Naive thymus-derived CD4-positive, alpha-beta T cell (primary cell): ENCODE measurements at regions not wholly inside any gene's neighbourhood (a gene's known extent, or its start where the extent isn't known, plus 50 kb on each side); places are given as distances from the start of the nearest gene placed in this dataset.

Experiments
- ATAC-seq: fragments of 150-1000 bp; cut with Tn5 transposase; 2 replicates; pipeline ENCODE4 v1.10.0; 2021; ENCODE audit warnings: mild to moderate bottlenecking, moderate library complexity
- CTCF ChIA-PET: fragments of 350-600 bp; sonication (Branson Sonifier 250); formaldehyde crosslinking; loops from one replicate; lab custom pipeline; 2021; ENCODE audit warnings: antibody characterized with exemption; lab: Charles Lee
- POLR2A ChIA-PET: fragments of 350-600 bp; sonication (Branson Sonifier 250); formaldehyde crosslinking; loops from one replicate; lab custom pipeline; 2021; ENCODE audit warnings: antibody characterized with exemption, inconsistent platforms; lab: Charles Lee
- DNase-seq, 9 donors: peaks; one replicate each; pipeline versions ENCODE4 v3.0.0 to v3.0.0-alpha.2; 2020 to 2022; ENCODE audit warnings: mixed read lengths in 1 of 9
- H3K27ac ChIP-seq: one replicate; pipeline ENCODE4 v1.7.0; 2013; ENCODE audit warnings: mild to moderate bottlenecking, low read depth, low read length, moderate library complexity
- H3K27me3 ChIP-seq, 2 donors: one replicate each; pipeline ENCODE4 v1.7.0; 2013; ENCODE audit warnings: low read length in 2 of 2, mild to moderate bottlenecking in 2 of 2, moderate library complexity in 2 of 2; ENCODE audit not compliant: control insufficient read depth in 2 of 2, insufficient read depth in 2 of 2
- H3K36me3 ChIP-seq, 3 experiments: 1 replicate in 2 of 3; 2 replicates in 1 of 3; pipeline ENCODE4 v1.7.0; 2013; ENCODE audit warnings: low read length in 3 of 3, mild to moderate bottlenecking in 3 of 3, moderate library complexity in 1 of 3; ENCODE audit not compliant: insufficient read depth in 3 of 3, control insufficient read depth in 2 of 3
- H3K4me1 ChIP-seq, 2 donors: one replicate each; pipeline ENCODE4 v1.7.0; 2013; ENCODE audit warnings: low read length in 2 of 2, mild to moderate bottlenecking in 2 of 2, moderate library complexity in 1 of 2; ENCODE audit not compliant: control insufficient read depth in 2 of 2, insufficient read depth in 2 of 2
- H3K4me3 ChIP-seq: 2 replicates; pipeline ENCODE4 v1.7.0; 2013; ENCODE audit warnings: mild to moderate bottlenecking, low read length
- H3K9me3 ChIP-seq, 3 experiments: 1 replicate in 2 of 3; 2 replicates in 1 of 3; pipeline ENCODE4 v1.7.0; 2013; ENCODE audit warnings: low read length in 3 of 3; ENCODE audit not compliant: control insufficient read depth in 2 of 3
- H3K27ac Mint-ChIP-seq, 9 donors: one replicate each; pipeline ENCODE4 v1.8.0; 2020 to 2022; ENCODE audit warnings: mixed read lengths in 9 of 9, mild to moderate bottlenecking in 8 of 9, moderate library complexity in 5 of 9, inconsistent platforms in 2 of 9
- H3K27me3 Mint-ChIP-seq, 5 donors: one replicate each; pipeline ENCODE4 v1.8.0; 2021 to 2022; ENCODE audit warnings: mixed read lengths in 5 of 5, mild to moderate bottlenecking in 1 of 5
- H3K36me3 Mint-ChIP-seq, 5 donors: one replicate each; pipeline ENCODE4 v1.8.0; 2020 to 2022; ENCODE audit warnings: mixed read lengths in 5 of 5, mild to moderate bottlenecking in 3 of 5, inconsistent platforms in 1 of 5
- H3K4me1 Mint-ChIP-seq, 7 donors: one replicate each; pipeline ENCODE4 v1.8.0; 2020 to 2022; ENCODE audit warnings: mixed read lengths in 7 of 7, mild to moderate bottlenecking in 3 of 7, inconsistent platforms in 1 of 7
- H3K4me3 Mint-ChIP-seq, 10 donors: one replicate each; pipeline ENCODE4 v1.8.0; 2020 to 2022; ENCODE audit warnings: mild to moderate bottlenecking in 10 of 10, mixed read lengths in 10 of 10, moderate library complexity in 6 of 10, inconsistent platforms in 2 of 10
- H3K9me3 Mint-ChIP-seq, 11 donors: one replicate each; pipeline ENCODE4 v1.8.0; 2020 to 2022; ENCODE audit warnings: mixed read lengths in 11 of 11, mild to moderate bottlenecking in 4 of 11, inconsistent platforms in 1 of 11, moderate library complexity in 1 of 11
- intact Hi-C, 2 donors: fragments of 100-400 bp; cut with micrococcal nuclease; formaldehyde crosslinking; loops; one replicate each; pipeline ENCODE4 v1.15.1; 2023

DNA sequence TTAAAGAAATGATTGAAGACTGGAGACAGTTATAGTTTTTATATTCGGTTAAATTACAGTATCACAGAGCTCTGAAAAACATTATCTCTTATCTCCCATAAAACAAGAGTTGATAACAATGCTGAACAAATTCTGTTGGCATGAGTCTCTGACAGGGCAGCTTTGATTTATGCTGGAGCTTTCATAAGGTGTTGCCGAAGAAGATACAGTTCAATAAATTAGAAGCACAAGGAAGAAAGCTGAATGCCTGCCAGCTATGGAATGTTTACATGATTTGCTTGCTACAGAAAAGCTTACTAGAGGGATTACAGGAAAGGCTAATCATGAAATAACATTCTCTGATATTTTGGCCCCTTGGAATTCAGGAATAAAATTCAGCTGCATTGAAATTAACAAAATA is 431.9 kb upstream of the GJE1 start:
- no peaks in the 10 kb centered on the region for H3K36me3 ChIP-seq
- ATAC-seq: no peak
- POLR2A ChIA-PET: no interaction called here
- intact Hi-C loops: no loop called here
- H3K9me3 Mint-ChIP-seq: peaks cover 0 to 7% (median 0%) of the 10 kb centered on the region in 11 donors
- no peaks in the 10 kb centered on the region for H3K27me3 Mint-ChIP-seq
- CTCF ChIA-PET: no interaction called here
- no peak overlapping the region for H3K27ac Mint-ChIP-seq
- no peak overlapping the region for H3K27ac ChIP-seq
- H3K4me3 ChIP-seq: no peak overlapping the region
- H3K9me3 ChIP-seq: no peaks in the 10 kb centered on the region
- H3K36me3 Mint-ChIP-seq: no peaks in the 10 kb centered on the region
- no peaks in the 10 kb centered on the region for H3K4me1 Mint-ChIP-seq
- H3K4me3 Mint-ChIP-seq: no peak overlapping the region
- H3K27me3 ChIP-seq: no peaks in the 10 kb centered on the region
- H3K4me1 ChIP-seq: no peaks in the 10 kb centered on the region
- no peak for DNase-seq

DNA sequence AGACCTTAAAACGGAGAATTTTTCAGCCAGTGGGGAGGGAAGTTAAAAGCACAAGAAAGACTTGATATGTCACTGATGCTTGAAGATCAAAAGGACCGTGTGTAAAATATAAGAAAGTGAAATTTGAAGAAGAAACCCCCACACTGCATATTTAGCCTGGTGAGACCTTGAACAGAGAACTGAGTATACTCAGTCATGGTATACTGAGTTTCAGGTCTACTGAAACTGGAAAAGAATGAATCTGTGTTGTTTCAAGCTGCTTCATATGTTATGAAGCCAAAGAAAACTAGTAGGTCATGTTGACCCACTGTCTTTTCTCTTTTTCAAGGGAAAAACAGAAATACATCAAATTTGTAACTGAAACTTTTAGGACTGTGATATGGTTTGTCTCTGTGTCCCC is 443.8 kb upstream of the GJE1 start:
- Mint-ChIP-seq H3K27ac (no peak overlapping the region), H3K4me3 (no peak overlapping the region), H3K27me3 (peaks cover 0 to 4% (median 0%) of the 10 kb centered on the region in 5 donors), H3K36me3 (no peaks in the 10 kb centered on the region), H3K9me3 (peaks cover 0 to 10% (median 0%) of the 10 kb centered on the region in 11 donors), H3K4me1 (no peaks in the 10 kb centered on the region)
- H3K4me1 ChIP-seq: no peaks in the 10 kb centered on the region
- intact Hi-C loops: no loop called here
- ChIA-PET CTCF (no interaction called here), POLR2A (no interaction called here)
- H3K27ac ChIP-seq: no peak overlapping the region
- DNase-seq: no peak
- H3K9me3 ChIP-seq: no peaks in the 10 kb centered on the region
- no peak for ATAC-seq
- no peaks in the 10 kb centered on the region for H3K27me3 ChIP-seq
- H3K36me3 ChIP-seq: no peaks in the 10 kb centered on the region
- H3K4me3 ChIP-seq: no peak overlapping the region

DNA sequence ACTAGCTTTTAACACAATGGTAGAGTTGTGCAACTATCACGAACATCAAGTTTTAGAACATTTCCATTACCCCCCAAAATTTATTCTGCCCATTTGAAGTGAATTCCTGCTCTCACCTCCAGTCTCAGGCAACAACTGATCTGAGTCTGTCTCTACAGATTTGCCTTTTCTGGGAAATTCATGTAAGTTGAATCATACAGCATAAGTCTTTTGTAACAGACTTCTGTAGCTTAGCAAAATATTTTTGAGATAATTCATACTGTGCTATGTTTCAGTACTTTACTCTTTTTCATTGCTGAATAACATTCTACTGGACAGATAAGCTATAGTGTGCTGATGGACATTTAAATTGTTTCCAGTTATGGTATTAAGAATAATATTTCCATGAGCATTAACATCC is 447.3 kb upstream of the GJE1 start:
- Mint-ChIP-seq H3K27me3 (peaks cover 0 to 4% (median 0%) of the 10 kb centered on the region in 5 donors), H3K9me3 (peaks cover 0 to 2% (median 0%) of the 10 kb centered on the region in 11 donors), H3K4me1 (no peaks in the 10 kb centered on the region), H3K27ac (no peak overlapping the region), H3K36me3 (no peaks in the 10 kb centered on the region), H3K4me3 (no peak overlapping the region)
- Histone ChIP-seq H3K9me3 (no peaks in the 10 kb centered on the region), H3K4me1 (no peaks in the 10 kb centered on the region), H3K36me3 (no peaks in the 10 kb centered on the region), H3K4me3 (no peak overlapping the region), H3K27me3 (no peaks in the 10 kb centered on the region), H3K27ac (no peak overlapping the region)
- ATAC-seq (no peak), DNase-seq (no peak)
- intact Hi-C loops: no loop called here
- POLR2A ChIA-PET: no interaction called here
- CTCF ChIA-PET: no interaction called here

DNA sequence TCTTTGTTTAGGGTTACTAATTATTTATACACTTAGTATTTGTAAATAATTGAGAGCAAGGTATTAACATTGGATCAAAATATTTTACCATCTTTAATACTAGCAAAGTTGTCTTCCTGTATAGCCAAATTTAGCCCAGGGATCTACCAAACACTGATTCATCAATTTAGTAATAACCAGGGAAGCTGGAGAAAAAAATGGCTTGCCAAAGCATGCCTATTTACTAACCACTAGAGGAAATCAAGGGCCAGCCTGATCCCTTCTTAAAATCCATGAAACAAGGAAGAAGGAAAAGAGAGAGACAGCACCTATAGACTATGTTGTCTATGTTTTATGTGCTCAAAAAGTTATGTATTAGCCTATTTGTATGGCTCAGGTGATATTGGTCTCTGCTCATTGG is 450.3 kb upstream of the GJE1 start:
- peaks cover 0 to 1% (median 0%) of the 10 kb centered on the region in 7 donors for H3K4me1 Mint-ChIP-seq
- H3K27ac Mint-ChIP-seq: no peak overlapping the region
- H3K9me3 Mint-ChIP-seq: no peaks in the 10 kb centered on the region
- DNase-seq (no peak), ATAC-seq (no peak)
- ChIA-PET CTCF (no interaction called here), POLR2A (no interaction called here)
- Histone ChIP-seq H3K9me3 (no peaks in the 10 kb centered on the region), H3K4me1 (no peaks in the 10 kb centered on the region), H3K36me3 (no peaks in the 10 kb centered on the region), H3K27ac (no peak overlapping the region), H3K27me3 (no peaks in the 10 kb centered on the region), H3K4me3 (no peak overlapping the region)
- H3K36me3 Mint-ChIP-seq: no peaks in the 10 kb centered on the region
- H3K4me3 Mint-ChIP-seq: no peak overlapping the region
- intact Hi-C loops: no loop called here
- H3K27me3 Mint-ChIP-seq: peaks cover 0 to 7% (median 0%) of the 10 kb centered on the region in 5 donors

DNA sequence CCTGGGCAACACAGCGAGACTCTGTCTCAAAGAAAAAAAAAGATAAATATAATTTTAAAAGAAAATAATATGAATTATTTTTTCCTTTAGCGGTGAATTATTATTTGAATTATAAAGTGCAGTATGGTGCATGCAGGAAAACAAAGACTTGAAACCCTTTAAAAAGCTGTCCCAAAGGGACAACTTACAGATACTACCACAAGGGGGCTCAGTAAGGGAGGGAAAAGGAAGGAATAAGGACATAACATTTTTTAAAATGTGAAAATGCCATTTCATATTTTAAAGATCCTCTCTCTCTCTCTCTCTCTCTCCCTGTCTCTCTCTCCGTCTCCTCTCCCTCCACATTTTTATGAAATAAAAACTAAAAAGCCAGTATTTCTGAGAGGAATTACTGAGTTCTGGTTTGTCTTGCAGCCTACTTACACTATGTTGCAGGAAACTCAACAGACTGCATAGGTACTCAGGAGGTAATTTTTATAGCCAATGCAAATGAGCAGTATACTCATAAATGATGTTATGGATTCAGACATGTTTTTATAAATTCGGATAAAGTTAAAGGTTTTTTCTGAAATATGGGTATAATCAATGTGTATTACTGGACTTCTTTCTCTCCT is 455.0 kb upstream of the GJE1 start:
- Mint-ChIP-seq H3K9me3 (no peaks in the 10 kb centered on the region), H3K4me1 (peaks cover 0 to 1% (median 0%) of the 10 kb centered on the region in 7 donors), H3K36me3 (no peaks in the 10 kb centered on the region), H3K27ac (no peak overlapping the region), H3K27me3 (peaks cover 0 to 7% (median 0%) of the 10 kb centered on the region in 5 donors), H3K4me3 (no peak overlapping the region)
- Histone ChIP-seq H3K4me3 (no peak overlapping the region), H3K27ac (no peak overlapping the region), H3K36me3 (no peaks in the 10 kb centered on the region), H3K4me1 (no peaks in the 10 kb centered on the region), H3K27me3 (no peaks in the 10 kb centered on the region), H3K9me3 (no peaks in the 10 kb centered on the region)
- ChIA-PET CTCF (interaction anchor here (1.2 kb wide), 1 partner anchor 434 kb away, joined by 3 read pairs; no protein-coding TSS in a partner anchor), POLR2A (no interaction called here)
- DNase-seq: peak in 3 of 9 donors; percentile 1 to 8 (median 2)
- no peak for ATAC-seq
- intact Hi-C loops: loop anchor here in 1 of 2 donors (1.0 to 10.0 kb wide), 4 partner anchors 310 to 435 kb away; no protein-coding TSS in a partner anchor

DNA sequence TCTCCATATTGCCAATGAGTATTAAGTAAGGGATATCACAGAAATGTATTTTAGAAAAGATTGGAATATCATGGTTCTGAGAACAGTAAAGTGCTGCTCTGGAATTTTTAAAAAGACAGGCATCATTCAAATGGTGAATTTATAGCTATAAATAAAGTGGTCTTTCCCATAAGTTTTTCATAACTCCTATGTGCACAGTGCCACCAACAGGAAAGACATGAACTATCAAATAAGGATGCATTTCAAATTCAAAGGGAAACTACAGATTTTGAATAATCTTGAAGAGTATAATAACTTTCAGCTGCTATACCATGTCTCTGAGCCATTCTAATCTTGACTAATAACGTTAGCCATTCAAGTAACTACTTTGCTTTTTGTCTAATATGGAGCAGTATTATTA is 456.8 kb upstream of the GJE1 start:
- no peak overlapping the region for H3K4me3 ChIP-seq
- Mint-ChIP-seq H3K9me3 (no peaks in the 10 kb centered on the region), H3K27me3 (peaks cover 0 to 9% (median 0%) of the 10 kb centered on the region in 5 donors), H3K36me3 (no peaks in the 10 kb centered on the region), H3K4me1 (peaks cover 0 to 1% (median 0%) of the 10 kb centered on the region in 7 donors), H3K4me3 (no peak overlapping the region), H3K27ac (no peak overlapping the region)
- ChIA-PET CTCF (interaction anchor here (0.8 kb wide), 1 partner anchor 13 kb away, joined by 3 read pairs; no protein-coding TSS in a partner anchor), POLR2A (no interaction called here)
- H3K4me1 ChIP-seq: no peaks in the 10 kb centered on the region
- intact Hi-C loops: loop anchor here in 1 of 2 donors (5.0 to 10.0 kb wide), 2 partner anchors 311 to 371 kb away; no protein-coding TSS in a partner anchor
- H3K9me3 ChIP-seq: no peaks in the 10 kb centered on the region
- H3K27me3 ChIP-seq: no peaks in the 10 kb centered on the region
- ATAC-seq (no peak), DNase-seq (no peak)
- H3K36me3 ChIP-seq: no peaks in the 10 kb centered on the region
- no peak overlapping the region for H3K27ac ChIP-seq

DNA sequence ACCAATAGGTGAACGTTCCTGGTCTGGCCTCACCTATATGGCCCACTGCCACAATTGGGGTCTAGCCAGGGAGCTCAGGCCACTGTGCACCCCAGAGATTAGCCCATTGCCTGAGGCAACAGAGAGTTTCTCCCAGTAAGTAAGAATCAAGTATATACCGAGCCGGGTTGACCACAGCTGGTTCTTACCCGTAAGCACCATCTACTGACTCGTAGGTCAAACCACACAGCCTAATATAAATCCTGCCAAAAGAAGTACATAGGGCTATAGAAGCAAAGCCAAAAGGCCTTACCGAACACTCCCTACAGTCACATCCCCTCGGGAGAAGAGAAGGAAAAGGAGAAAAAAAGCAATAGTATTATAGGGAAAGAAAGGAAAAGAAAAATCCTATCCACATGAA is 463.6 kb upstream of the GJE1 start:
- Mint-ChIP-seq H3K4me1 (no peaks in the 10 kb centered on the region), H3K9me3 (no peaks in the 10 kb centered on the region), H3K36me3 (no peaks in the 10 kb centered on the region), H3K27ac (no peak overlapping the region), H3K27me3 (peaks cover 0 to 15% (median 0%) of the 10 kb centered on the region in 5 donors), H3K4me3 (no peak overlapping the region)
- Histone ChIP-seq H3K27me3 (no peaks in the 10 kb centered on the region), H3K27ac (no peak overlapping the region), H3K4me1 (no peaks in the 10 kb centered on the region), H3K4me3 (no peak overlapping the region), H3K9me3 (no peaks in the 10 kb centered on the region), H3K36me3 (no peaks in the 10 kb centered on the region)
- CTCF ChIA-PET: no interaction called here
- DNase-seq (no peak), ATAC-seq (no peak)
- POLR2A ChIA-PET: no interaction called here
- intact Hi-C loops: no loop called here
